Keratinocyte (primary cell): ENCODE measurements at regions not wholly inside any gene's neighbourhood (a gene's known extent, or its start where the extent isn't known, plus 50 kb on each side); places are given as distances from the start of the nearest gene placed in this dataset.

Experiments
- DNase-seq: peaks from one replicate; pipeline ENCODE4 v3.0.0-alpha.2; 2011; ENCODE audit warnings: low read depth, missing footprints, low spot score
- FAIRE-seq: peaks from 2 replicates; lab custom pipeline; 2011; peaks lifted over from hg19 to GRCh38; lab: Jason Lieb, UNC
- H2AFZ ChIP-seq: 2 replicates; pipeline ENCODE4 v1.6.0; 2012; ENCODE audit warnings: low read length, control low read depth, inconsistent platforms; ENCODE audit not compliant: control insufficient read depth
- H3K27ac ChIP-seq: 2 replicates; pipeline ENCODE4 v1.5.1; 2011; ENCODE audit warnings: low read length; ENCODE audit not compliant: control insufficient read depth, insufficient read depth
- H3K27me3 ChIP-seq: 3 replicates; pipeline ENCODE4 v1.6.0; 2011; ENCODE audit warnings: low read length; ENCODE audit not compliant: control insufficient read depth, insufficient read depth; ENCODE audit errors: extremely low read depth
- H3K36me3 ChIP-seq, 2 experiments: 2 replicates in 1 of 2; 3 replicates in 1 of 2; pipeline ENCODE4 v1.5.1; 2011; ENCODE audit warnings: low read length in 2 of 2, mild to moderate bottlenecking in 1 of 2; ENCODE audit not compliant: control insufficient read depth in 2 of 2, insufficient read depth in 2 of 2; ENCODE audit errors: extremely low read depth in 1 of 2
- H3K4me1 ChIP-seq: 3 replicates; pipeline ENCODE4 v1.5.1; 2011; ENCODE audit warnings: low read length; ENCODE audit not compliant: control insufficient read depth, insufficient read depth; ENCODE audit errors: extremely low read depth
- H3K4me2 ChIP-seq: 3 replicates; pipeline ENCODE4 v1.6.0; 2011; ENCODE audit warnings: low read depth, low read length; ENCODE audit not compliant: control insufficient read depth, insufficient read depth; ENCODE audit errors: extremely low read depth
- H3K4me3 ChIP-seq, 3 experiments: fragments of 200-600 bp in 1 of 3; sonication (generic) in 1 of 3; 2 replicates in 2 of 3; 3 replicates in 1 of 3; pipeline ENCODE4 v1.5.1; 2011 to 2016; ENCODE audit warnings: low read length in 3 of 3, mild to moderate bottlenecking in 3 of 3, control low read depth in 2 of 3, inconsistent platforms in 1 of 3, low read depth in 1 of 3, mixed read lengths in 1 of 3, mixed run types in 1 of 3, moderate library complexity in 1 of 3; ENCODE audit not compliant: control insufficient read depth in 2 of 3, insufficient read depth in 2 of 3; ENCODE audit errors: extremely low read depth in 1 of 3
- H3K79me2 ChIP-seq: 2 replicates; pipeline ENCODE4 v1.6.0; 2012; ENCODE audit warnings: low read length; ENCODE audit not compliant: control insufficient read depth, insufficient read depth
- H3K9ac ChIP-seq: 3 replicates; pipeline ENCODE4 v1.6.0; 2011; ENCODE audit warnings: low read length; ENCODE audit not compliant: control insufficient read depth, insufficient read depth; ENCODE audit errors: extremely low read depth
- H3K9me1 ChIP-seq: 3 replicates; pipeline ENCODE4 v1.6.0; 2011; ENCODE audit warnings: low read length; ENCODE audit not compliant: control insufficient read depth, insufficient read depth; ENCODE audit errors: extremely low read depth
- H3K9me3 ChIP-seq: 2 replicates; pipeline ENCODE4 v1.5.1; 2012; ENCODE audit warnings: low read depth, low read length; ENCODE audit not compliant: control insufficient read depth
- H4K20me1 ChIP-seq: 3 replicates; pipeline ENCODE4 v1.6.0; 2011; ENCODE audit warnings: low read length; ENCODE audit not compliant: control insufficient read depth, insufficient read depth; ENCODE audit errors: extremely low read depth
- CTCF ChIP-seq, 3 experiments: IDR thresholded peaks in 1 of 3; conservative IDR thresholded peaks in 1 of 3; optimal IDR thresholded peaks in 1 of 3; 2 replicates in 2 of 3; 3 replicates in 1 of 3; pipeline versions ENCODE3 to v1.5.1; 2011; ENCODE audit warnings: low read length in 3 of 3, mild to moderate bottlenecking in 3 of 3, moderate library complexity in 2 of 3, control low read depth in 1 of 3, inconsistent platforms in 1 of 3; ENCODE audit not compliant: insufficient read depth in 2 of 3; ENCODE audit errors: extremely low read depth in 1 of 3
- EZH2 ChIP-seq: IDR thresholded peaks from one replicate; pipeline ENCODE4 v1.6.1; 2012; ENCODE audit warnings: inconsistent platforms, mild to moderate bottlenecking, low read length, moderate library complexity
- dilution Hi-C: fragments of 300-500 bp; cut with MboI; formaldehyde crosslinking; loops from one replicate; pipeline ENCODE4 v1.7.0; 2020; ENCODE audit warnings: low sequenced_read_pairs; ENCODE audit not compliant: extremely low pct_ligation_motif_present

GRCh38 chr7:136234040-136234439, 256.9 kb upstream of the MTPN start:
- dilution Hi-C loops, result no loop called here
- no peak overlapping the region for H3K4me2 ChIP-seq
- H3K79me2 ChIP-seq, result no peaks in the 10 kb centered on the region
- no peaks in the 10 kb centered on the region for H3K36me3 ChIP-seq
- no peaks in the 10 kb centered on the region for H3K9me1 ChIP-seq
- no peak for FAIRE-seq
- no peak overlapping the region for H2AFZ ChIP-seq
- H3K27me3 ChIP-seq, result no peaks in the 10 kb centered on the region
- no peaks in the 10 kb centered on the region for H4K20me1 ChIP-seq
- no peaks in the 10 kb centered on the region for H3K4me1 ChIP-seq
- H3K27ac ChIP-seq, result no peak overlapping the region
- TF ChIP-seq EZH2, result no peak
- no peak for TF ChIP-seq CTCF (optimal IDR thresholded peaks at IDR 0.05 in 1 of 3, IDR thresholded peaks at IDR 0.05 in 1 of 3, conservative IDR thresholded peaks at IDR 0.05 in 1 of 3; ENCODE audit: extremely low read depth in 1 of 3, insufficient read depth in 2 of 3, low read length in 3 of 3)
- no peak for DNase-seq
- no peak overlapping the region for H3K4me3 ChIP-seq
- no peak overlapping the region for H3K9ac ChIP-seq
- H3K9me3 ChIP-seq, result no peaks in the 10 kb centered on the region

- DNase-seq (no peak), FAIRE-seq (no peak)
- no peaks in the 10 kb centered on the region for H3K27me3 ChIP-seq
- H3K9me1 ChIP-seq, result no peaks in the 10 kb centered on the region
- H3K4me1 ChIP-seq, result no peaks in the 10 kb centered on the region
- no peak overlapping the region for H2AFZ ChIP-seq
- no peaks in the 10 kb centered on the region for H3K9me3 ChIP-seq
- dilution Hi-C loops, result no loop called here
- TF ChIP-seq EZH2, result no peak
- no peak for TF ChIP-seq CTCF (optimal IDR thresholded peaks at IDR 0.05 in 1 of 3, IDR thresholded peaks at IDR 0.05 in 1 of 3, conservative IDR thresholded peaks at IDR 0.05 in 1 of 3; ENCODE audit: extremely low read depth in 1 of 3, insufficient read depth in 2 of 3, low read length in 3 of 3)
- H3K4me3 ChIP-seq, result no peak overlapping the region
- no peak overlapping the region for H3K27ac ChIP-seq
- no peak overlapping the region for H3K9ac ChIP-seq
- H3K79me2 ChIP-seq, result no peaks in the 10 kb centered on the region
- H4K20me1 ChIP-seq, result no peaks in the 10 kb centered on the region
- H3K36me3 ChIP-seq, result no peaks in the 10 kb centered on the region
- no peak overlapping the region for H3K4me2 ChIP-seq
Measured at GRCh38 chr7:136230210-136230609, 253.1 kb upstream of the MTPN start.
